SK-N-SH treated with all-trans-retinoic acid at 6 μM for 48 hours (cell line): ENCODE measurements at regions not wholly inside any gene's neighbourhood (a gene's known extent, or its start where the extent isn't known, plus 50 kb on each side); places are given as distances from the start of the nearest gene placed in this dataset.
"Not testable (repeated sequence)": the region's sequence is repeated elsewhere in the genome, so short reads cannot be mapped to it uniquely, and the experiment has no call there.

Experiments used
- ATAC-seq: fragments of 200-7000 bp; cut with Tn5 transposase; 3 replicates; pipeline ENCODE4 v1.9.1; 2020; ENCODE audit warnings: mild to moderate bottlenecking, moderate library complexity
- ARNTL ChIP-seq: fragments of 450-650 bp; formaldehyde crosslinking; IDR thresholded peaks from 2 replicates; pipeline ENCODE4 v1.5.0; 2020; ENCODE audit warnings: low read depth, mild to moderate bottlenecking, moderate library complexity, borderline replicate concordance
- BACH2 ChIP-seq: fragments of 250-450 bp; sonication (Bioruptor Pico); IDR thresholded peaks from 2 replicates; pipeline ENCODE4 v1.9.0; 2021; ENCODE audit warnings: mild to moderate bottlenecking, borderline replicate concordance
- CSDC2 ChIP-seq: fragments of 250-450 bp; sonication (Bioruptor Pico); IDR thresholded peaks from 2 replicates; pipeline ENCODE4 v1.5.0; 2020; ENCODE audit warnings: mild to moderate bottlenecking, moderate library complexity
- ESRRG ChIP-seq: fragments of 250-450 bp; sonication (Bioruptor Pico); IDR thresholded peaks from 2 replicates; pipeline ENCODE4 v1.6.1; 2021; ENCODE audit warnings: mild to moderate bottlenecking
- GLIS3 ChIP-seq: fragments of 250-450 bp; sonication (Bioruptor Pico); IDR thresholded peaks from 2 replicates; pipeline ENCODE4 v1.5.0; 2020; ENCODE audit warnings: mild to moderate bottlenecking, moderate library complexity
- OSR1 ChIP-seq: fragments of 250-450 bp; sonication (Bioruptor Pico); IDR thresholded peaks from 2 replicates; pipeline ENCODE4 v1.8.0; 2022; ENCODE audit warnings: moderate library complexity, mild to moderate bottlenecking, inconsistent platforms
- PATZ1 ChIP-seq: fragments of 250-450 bp; sonication (Bioruptor Pico); IDR thresholded peaks from 2 replicates; pipeline ENCODE4 v1.8.0; 2020; ENCODE audit warnings: mild to moderate bottlenecking, moderate library complexity, borderline replicate concordance
- PPARA ChIP-seq: fragments of 250-450 bp; sonication (Bioruptor Pico); IDR thresholded peaks from 2 replicates; pipeline ENCODE4 v1.5.0; 2020; ENCODE audit warnings: mild to moderate bottlenecking, borderline replicate concordance
- SNAI2 ChIP-seq: fragments of 250-450 bp; sonication (Bioruptor Pico); IDR thresholded peaks from 2 replicates; pipeline ENCODE4 v1.5.0; 2020; ENCODE audit warnings: mild to moderate bottlenecking, moderate library complexity
- TCF4 ChIP-seq: fragments of 250-450 bp; sonication (Bioruptor Pico); IDR thresholded peaks from 2 replicates; pipeline ENCODE4 v1.8.0; 2021; ENCODE audit warnings: mild to moderate bottlenecking, moderate library complexity, borderline replicate concordance
- TOX ChIP-seq: fragments of 250-450 bp; sonication (Bioruptor Pico); IDR thresholded peaks from 2 replicates; pipeline ENCODE4 v1.8.0; 2021; ENCODE audit warnings: mild to moderate bottlenecking, moderate library complexity, borderline replicate concordance
- TSHZ2 ChIP-seq: fragments of 250-450 bp; sonication (Bioruptor Pico); IDR thresholded peaks from 2 replicates; pipeline ENCODE4 v1.5.0; 2020; ENCODE audit warnings: mild to moderate bottlenecking, moderate library complexity
- ZC3H10 ChIP-seq: fragments of 250-450 bp; sonication (Bioruptor Pico); IDR thresholded peaks from 2 replicates; pipeline ENCODE4 v1.5.1; 2021; ENCODE audit warnings: mild to moderate bottlenecking, moderate library complexity
- ZFP3 ChIP-seq: fragments of 250-450 bp; sonication (Bioruptor Pico); IDR thresholded peaks from 2 replicates; pipeline ENCODE4 v1.5.0; 2020; ENCODE audit warnings: mild to moderate bottlenecking, moderate library complexity
- ZFP30 ChIP-seq: fragments of 450-650 bp; formaldehyde crosslinking; IDR thresholded peaks from 2 replicates; pipeline ENCODE4 v1.5.0; 2022; ENCODE audit warnings: mild to moderate bottlenecking, moderate library complexity
- ZNF565 ChIP-seq: fragments of 450-650 bp; formaldehyde crosslinking; conservative IDR thresholded peaks from 2 replicates; pipeline ENCODE4 v1.5.0; 2020; ENCODE audit warnings: low read depth, mild to moderate bottlenecking, moderate library complexity
- ZNF70 ChIP-seq: fragments of 450-650 bp; formaldehyde crosslinking; IDR thresholded peaks from 2 replicates; pipeline ENCODE4 v1.5.0; 2020; ENCODE audit warnings: mild to moderate bottlenecking, moderate library complexity
- ZNF8 ChIP-seq: fragments of 450-650 bp; formaldehyde crosslinking; IDR thresholded peaks from 2 replicates; pipeline ENCODE4 v1.5.0; 2020; ENCODE audit warnings: mild to moderate bottlenecking, moderate library complexity
- TF ChIP-seq, protein P1 (sequence below): fragments of 250-450 bp; sonication (Bioruptor Pico); IDR thresholded peaks from 2 replicates; pipeline ENCODE4 v1.5.1; 2021; ENCODE audit warnings: mild to moderate bottlenecking, moderate library complexity
- TF ChIP-seq, protein P2 (sequence below): fragments of 250-450 bp; sonication (Bioruptor Pico); IDR thresholded peaks from 2 replicates; pipeline ENCODE4 v1.8.0; 2021; ENCODE audit warnings: low read depth, mild to moderate bottlenecking, moderate library complexity, borderline replicate concordance

DNA sequence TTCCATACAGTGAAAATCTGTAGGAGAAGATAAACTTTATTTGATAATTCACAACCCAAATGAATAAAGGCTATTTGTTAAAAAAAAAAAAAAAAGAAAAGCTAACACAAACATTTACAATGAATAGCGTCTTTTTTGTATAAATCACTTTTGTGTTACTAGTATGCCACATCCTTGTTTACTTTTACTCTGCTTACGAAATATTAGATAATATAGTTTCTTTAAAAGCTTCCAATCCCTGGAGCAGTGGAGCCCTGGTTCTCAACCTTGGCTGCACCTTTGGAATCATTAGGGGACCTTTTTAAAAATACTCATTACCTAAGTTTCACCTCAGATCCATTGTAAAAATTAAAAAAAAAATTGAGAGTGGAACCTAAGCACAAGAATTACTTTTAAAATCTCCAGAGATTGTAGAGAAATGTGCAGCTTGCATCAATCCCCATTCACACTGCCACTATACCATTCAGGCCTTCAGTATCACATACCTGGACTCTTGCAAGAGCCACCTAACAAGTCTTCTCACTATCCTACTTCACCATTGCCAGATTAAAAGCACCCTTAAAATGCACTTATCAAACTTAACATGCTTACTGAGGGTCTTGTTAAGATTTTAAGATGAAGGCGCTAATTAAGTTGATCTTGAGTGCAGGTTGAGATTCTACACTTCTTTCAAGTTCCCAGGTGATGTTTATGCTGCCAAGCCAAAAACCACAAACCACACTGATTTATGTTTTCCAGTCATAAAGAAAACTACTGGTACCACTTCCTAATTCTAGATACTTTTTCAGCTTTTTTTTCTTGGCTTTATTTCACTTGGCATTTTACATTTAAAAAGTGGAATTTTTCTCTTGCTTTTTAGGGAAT lies 59.7 kb upstream of the ZC3H15 start:
- no peak for ATAC-seq
- TF ChIP-seq, protein P1, sequence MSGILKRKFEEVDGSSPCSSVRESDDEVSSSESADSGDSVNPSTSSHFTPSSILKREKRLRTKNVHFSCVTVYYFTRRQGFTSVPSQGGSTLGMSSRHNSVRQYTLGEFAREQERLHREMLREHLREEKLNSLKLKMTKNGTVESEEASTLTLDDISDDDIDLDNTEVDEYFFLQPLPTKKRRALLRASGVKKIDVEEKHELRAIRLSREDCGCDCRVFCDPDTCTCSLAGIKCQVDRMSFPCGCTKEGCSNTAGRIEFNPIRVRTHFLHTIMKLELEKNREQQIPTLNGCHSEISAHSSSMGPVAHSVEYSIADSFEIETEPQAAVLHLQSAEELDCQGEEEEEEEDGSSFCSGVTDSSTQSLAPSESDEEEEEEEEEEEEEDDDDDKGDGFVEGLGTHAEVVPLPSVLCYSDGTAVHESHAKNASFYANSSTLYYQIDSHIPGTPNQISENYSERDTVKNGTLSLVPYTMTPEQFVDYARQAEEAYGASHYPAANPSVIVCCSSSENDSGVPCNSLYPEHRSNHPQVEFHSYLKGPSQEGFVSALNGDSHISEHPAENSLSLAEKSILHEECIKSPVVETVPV, result no peak
- TF ChIP-seq TSHZ2 (CRISPR knock-in tag) (no peak), ZFP3 (CRISPR knock-in tag) (no peak), BACH2 (CRISPR knock-in tag) (no peak), ZNF70 (CRISPR knock-in tag) (no peak), TCF4 (CRISPR knock-in tag) (no peak), ARNTL (CRISPR knock-in tag) (no peak), GLIS3 (no peak), ESRRG (CRISPR knock-in tag) (no peak), ZNF8 (CRISPR knock-in tag) (no peak), ZFP30 (CRISPR knock-in tag) (no peak), TOX (CRISPR knock-in tag) (no peak), PPARA (CRISPR knock-in tag) (no peak), ZC3H10 (CRISPR knock-in tag) (no peak), ZNF565 (CRISPR knock-in tag) (no peak), SNAI2 (CRISPR knock-in tag) (no peak)
- TF ChIP-seq, protein P2, sequence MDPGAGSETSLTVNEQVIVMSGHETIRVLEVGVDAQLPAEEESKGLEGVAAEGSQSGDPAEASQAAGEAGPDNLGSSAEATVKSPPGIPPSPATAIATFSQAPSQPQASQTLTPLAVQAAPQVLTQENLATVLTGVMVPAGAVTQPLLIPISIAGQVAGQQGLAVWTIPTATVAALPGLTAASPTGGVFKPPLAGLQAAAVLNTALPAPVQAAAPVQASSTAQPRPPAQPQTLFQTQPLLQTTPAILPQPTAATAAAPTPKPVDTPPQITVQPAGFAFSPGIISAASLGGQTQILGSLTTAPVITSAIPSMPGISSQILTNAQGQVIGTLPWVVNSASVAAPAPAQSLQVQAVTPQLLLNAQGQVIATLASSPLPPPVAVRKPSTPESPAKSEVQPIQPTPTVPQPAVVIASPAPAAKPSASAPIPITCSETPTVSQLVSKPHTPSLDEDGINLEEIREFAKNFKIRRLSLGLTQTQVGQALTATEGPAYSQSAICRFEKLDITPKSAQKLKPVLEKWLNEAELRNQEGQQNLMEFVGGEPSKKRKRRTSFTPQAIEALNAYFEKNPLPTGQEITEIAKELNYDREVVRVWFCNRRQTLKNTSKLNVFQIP, result no peak

GRCh38 chr2:186427017-186427350 lies 59.1 kb upstream of the ZC3H15 start:
- ATAC-seq, result not testable (repeated sequence)

GRCh38 chr2:186427970-186428369 lies 58.1 kb upstream of the ZC3H15 start:
- TF ChIP-seq BACH2 (CRISPR knock-in tag), result no peak
- TF ChIP-seq ZNF8 (CRISPR knock-in tag), result no peak
- TF ChIP-seq PATZ1 (CRISPR knock-in tag), result no peak
- TF ChIP-seq ESRRG (CRISPR knock-in tag), result no peak
- TF ChIP-seq ZFP3 (CRISPR knock-in tag), result no peak
- no peak for TF ChIP-seq TOX (CRISPR knock-in tag)
- no peak for TF ChIP-seq TSHZ2 (CRISPR knock-in tag)
- TF ChIP-seq OSR1 (CRISPR knock-in tag), result no peak
- TF ChIP-seq ZNF70 (CRISPR knock-in tag), result no peak
- no peak for TF ChIP-seq CSDC2 (CRISPR knock-in tag)
- TF ChIP-seq ZFP30 (CRISPR knock-in tag), result no peak
- TF ChIP-seq, all 23 proteins: peak for 0
- no peak for ATAC-seq
